A673 (cell line): ENCODE measurements at regions not wholly inside any gene's neighbourhood (a gene's known extent, or its start where the extent isn't known, plus 50 kb on each side); places are given as distances from the start of the nearest gene placed in this dataset.

Experiments used
- BruUV-seq: library from RNA; stranded (reverse); fragments of 400-500 nt; replicated peaks from 2 replicates; lab custom pipeline; 2021; lab: Mats Ljungman, UMichigan
- CTCF ChIA-PET: fragments of 300-600 bp; sonication (Branson Sonifier 250); formaldehyde crosslinking; loops from one replicate; lab custom pipeline; 2022; ENCODE audit warnings: antibody characterized with exemption; lab: Charles Lee
- POLR2A ChIA-PET: fragments of 300-600 bp; sonication (Branson Sonifier 250); formaldehyde crosslinking; loops from one replicate; lab custom pipeline; 2022; ENCODE audit warnings: antibody characterized with exemption; ENCODE audit not compliant: low non-redundant PET; lab: Charles Lee
- DNase-seq: peaks from one replicate; pipeline ENCODE4 v3.0.0-alpha.2; 2015; ENCODE audit warnings: low spot score
- H3K27ac ChIP-seq: fragments of 200-600 bp; sonication (generic); 2 replicates; pipeline ENCODE4 v1.5.1; 2016; ENCODE audit warnings: mixed run types, low read depth, mild to moderate bottlenecking, mixed read lengths, antibody characterized with exemption, low read length; ENCODE audit not compliant: poor library complexity, severe bottlenecking
- H3K27me3 ChIP-seq: fragments of 200-600 bp; sonication (generic); replicated peaks from 2 replicates; pipeline ENCODE4 v1.6.1; 2017; ENCODE audit warnings: mixed run types, low read depth, mild to moderate bottlenecking, mixed read lengths, antibody characterized with exemption, low read length; ENCODE audit not compliant: insufficient read depth, poor library complexity
- H3K36me3 ChIP-seq: fragments of 200-600 bp; sonication (generic); 2 replicates; pipeline ENCODE4 v1.6.1; 2016; ENCODE audit warnings: mixed run types, mild to moderate bottlenecking, mixed read lengths, antibody characterized with exemption, low read length; ENCODE audit not compliant: insufficient read depth, poor library complexity, severe bottlenecking
- H3K4me1 ChIP-seq: fragments of 200-600 bp; sonication (generic); 2 replicates; pipeline ENCODE4 v1.6.1; 2017; ENCODE audit warnings: mixed run types, mild to moderate bottlenecking, mixed read lengths, antibody characterized with exemption, low read length; ENCODE audit not compliant: insufficient read depth, poor library complexity, severe bottlenecking
- H3K4me3 ChIP-seq: fragments of 200-600 bp; sonication (generic); 2 replicates; pipeline ENCODE4 v1.5.1; 2016; ENCODE audit warnings: low read depth, mixed run types, mild to moderate bottlenecking, mixed read lengths, low read length; ENCODE audit not compliant: poor library complexity, severe bottlenecking
- H3K9me3 ChIP-seq: fragments of 200-600 bp; sonication (generic); 2 replicates; pipeline ENCODE4 v1.6.1; 2016; ENCODE audit warnings: mixed run types, low read depth, mild to moderate bottlenecking, mixed read lengths, antibody characterized with exemption, low read length; ENCODE audit not compliant: poor library complexity, severe bottlenecking
- CTCF ChIP-seq: fragments of 300-800, 200-600 bp; sonication (generic); conservative IDR thresholded peaks from 2 replicates; pipeline ENCODE4 v1.5.1; 2017; ENCODE audit warnings: low read depth, mild to moderate bottlenecking, antibody characterized with exemption, low read length, moderate library complexity, mixed read lengths
- EZH2 ChIP-seq: fragments of 200-600 bp; sonication (generic); IDR thresholded peaks from 2 replicates; pipeline ENCODE4 v1.6.1; 2017; ENCODE audit warnings: borderline replicate concordance, low read depth, mild to moderate bottlenecking, mixed read lengths, antibody characterized with exemption, low read length; ENCODE audit not compliant: poor library complexity, severe bottlenecking
- intact Hi-C: fragments of 100-400 bp; cut with micrococcal nuclease; formaldehyde crosslinking; loops from one replicate; pipeline ENCODE4 v1.10.0; 2022; ENCODE audit not compliant: unreplicated experiment

GRCh38 chr10:111865550-111865949, 318.0 kb downstream of the GPAM start:
- Histone ChIP-seq H3K4me3 (no peak overlapping the region), H3K36me3 (no peaks in the 10 kb centered on the region), H3K4me1 (no peaks in the 10 kb centered on the region), H3K9me3 (no peaks in the 10 kb centered on the region), H3K27ac (no peak overlapping the region), H3K27me3 (peaks cover 7% of the 10 kb centered on the region)
- DNase-seq = no peak
- ChIA-PET CTCF (interaction anchor here (0.8 kb wide), 1 partner anchor 23 kb away, joined by 3 read pairs; no protein-coding TSS in a partner anchor), POLR2A (no interaction called here)
- intact Hi-C loops = no loop called here
- no TSS peak for BruUV-seq
- TF ChIP-seq CTCF (no peak), EZH2 (no peak)

GRCh38 chr10:111871458-111871857, 312.1 kb downstream of the GPAM start:
- Histone ChIP-seq H3K4me3 (no peak overlapping the region), H3K4me1 (no peaks in the 10 kb centered on the region), H3K27me3 (no peaks in the 10 kb centered on the region), H3K36me3 (no peaks in the 10 kb centered on the region), H3K27ac (no peak overlapping the region), H3K9me3 (no peaks in the 10 kb centered on the region)
- TF ChIP-seq CTCF (no peak), EZH2 (no peak)
- POLR2A ChIA-PET = no interaction called here
- BruUV-seq = no TSS peak
- CTCF ChIA-PET = no interaction called here
- no peak for DNase-seq
- intact Hi-C loops = no loop called here

GRCh38 chr10:111872591-111872990, 311.0 kb downstream of the GPAM start:
- POLR2A ChIA-PET = no interaction called here
- Histone ChIP-seq H3K9me3 (no peaks in the 10 kb centered on the region), H3K4me3 (no peak overlapping the region), H3K36me3 (no peaks in the 10 kb centered on the region), H3K27me3 (peaks cover 2% of the 10 kb centered on the region), H3K27ac (no peak overlapping the region), H3K4me1 (no peaks in the 10 kb centered on the region)
- no TSS peak for BruUV-seq
- TF ChIP-seq CTCF = no peak
- TF ChIP-seq EZH2 = no peak
- CTCF ChIA-PET = no interaction called here
- DNase-seq = no peak
- intact Hi-C loops = no loop called here
